PC-3 (cell line): ENCODE measurements at regions not wholly inside any gene's neighbourhood (a gene's known extent, or its start where the extent isn't known, plus 50 kb on each side); places are given as distances from the start of the nearest gene placed in this dataset.

Experiments
- ATAC-seq: fragments of 200-7000 bp; cut with Tn5 transposase; 2 replicates; pipeline ENCODE4 v1.9.1; 2020; ENCODE audit warnings: mild to moderate bottlenecking, moderate library complexity
- BruUV-seq: library from RNA; stranded (reverse); fragments of 400-500 nt; replicated peaks from 2 replicates; lab custom pipeline; 2021; lab: Mats Ljungman, UMichigan
- CTCF ChIA-PET: fragments of 300-600 bp; sonication (Branson Sonifier 250); formaldehyde crosslinking; loops from one replicate; lab custom pipeline; 2022; ENCODE audit warnings: antibody characterized with exemption; lab: Charles Lee
- POLR2A ChIA-PET: fragments of 300-600 bp; sonication (Branson Sonifier 250); formaldehyde crosslinking; loops from one replicate; lab custom pipeline; 2022; ENCODE audit warnings: antibody characterized with exemption; ENCODE audit not compliant: unreplicated experiment; lab: Charles Lee
- DNase-seq: peaks from one replicate; pipeline ENCODE4 v3.0.0-alpha.2; 2015
- H2AFZ ChIP-seq: fragments of 300-600 bp; sonication (generic); 2 replicates; pipeline ENCODE4 v1.6.0; 2016; ENCODE audit warnings: antibody characterized with exemption, low read length
- H3F3A ChIP-seq: fragments of 300-600 bp; sonication (generic); one replicate; pipeline ENCODE4 v1.6.0; 2017; ENCODE audit warnings: antibody characterized with exemption, low read length, control low read depth, mild to moderate bottlenecking; ENCODE audit not compliant: unreplicated experiment
- H3K27ac ChIP-seq: fragments of 300-600 bp; sonication (generic); 2 replicates; pipeline ENCODE4 v1.5.1; 2016; ENCODE audit warnings: mild to moderate bottlenecking, low read length
- H3K27me3 ChIP-seq: fragments of 300-600 bp; sonication (generic); 2 replicates; pipeline ENCODE4 v1.6.1; 2016; ENCODE audit warnings: low read length, mixed read lengths
- H3K36me3 ChIP-seq: fragments of 300-600 bp; sonication (generic); 2 replicates; pipeline ENCODE4 v1.6.1; 2016; ENCODE audit warnings: low read depth, mixed run types, low read length, mixed read lengths
- H3K4me1 ChIP-seq: fragments of 300-600 bp; sonication (generic); 2 replicates; pipeline ENCODE4 v1.5.1; 2016; ENCODE audit warnings: low read length; ENCODE audit not compliant: insufficient read depth
- H3K4me2 ChIP-seq: fragments of 300-600 bp; sonication (generic); 2 replicates; pipeline ENCODE4 v1.6.0; 2016; ENCODE audit warnings: low read length
- H3K4me3 ChIP-seq: fragments of 300-600 bp; sonication (generic); 2 replicates; pipeline ENCODE4 v1.5.1; 2016; ENCODE audit warnings: mild to moderate bottlenecking, low read length, mixed read lengths
- H3K79me2 ChIP-seq: fragments of 300-600 bp; sonication (generic); 2 replicates; pipeline ENCODE4 v1.6.1; 2017; ENCODE audit warnings: low read length, mixed read lengths
- H3K9ac ChIP-seq: fragments of 300-600 bp; sonication (generic); 2 replicates; pipeline ENCODE4 v1.6.0; 2016; ENCODE audit warnings: mild to moderate bottlenecking, low read length
- H3K9me2 ChIP-seq: fragments of 300-600 bp; sonication (generic); replicated peaks from 2 replicates; pipeline ENCODE4 v1.6.1; 2016; ENCODE audit warnings: mixed run types, low read length, mixed read lengths
- H3K9me3 ChIP-seq: fragments of 300-600 bp; sonication (generic); 2 replicates; pipeline ENCODE4 v1.6.1; 2016; ENCODE audit warnings: low read length, mixed read lengths
- H4K20me1 ChIP-seq: fragments of 300-600 bp; sonication (generic); 2 replicates; pipeline ENCODE4 v1.6.1; 2016; ENCODE audit warnings: low read length, mixed read lengths
- CTCF ChIP-seq: fragments of 300-600 bp; sonication (generic); conservative IDR thresholded peaks from 2 replicates; pipeline ENCODE4 v1.5.1; 2017; ENCODE audit warnings: antibody characterized with exemption, low read depth, mild to moderate bottlenecking, low read length
- EZH2 ChIP-seq: fragments of 300-600 bp; sonication (generic); IDR thresholded peaks from one replicate; pipeline ENCODE4 v1.6.1; 2017; ENCODE audit warnings: antibody characterized with exemption, mild to moderate bottlenecking, low read length; ENCODE audit not compliant: unreplicated experiment
- EZH2phosphoT487 ChIP-seq: fragments of 300-600 bp; sonication (generic); IDR thresholded peaks from 2 replicates; pipeline ENCODE4 v1.6.1; 2018; ENCODE audit warnings: mild to moderate bottlenecking, antibody characterized with exemption, low read length, borderline replicate concordance
- intact Hi-C: fragments of 100-400 bp; cut with micrococcal nuclease; formaldehyde crosslinking; loops from 2 replicates; pipeline ENCODE4 v1.9.0; 2023

- Histone ChIP-seq H3K4me2 (no peak overlapping the region), H2AFZ (no peak overlapping the region), H3K79me2 (no peaks in the 10 kb centered on the region), H3K9ac (no peak overlapping the region), H3K4me1 (no peaks in the 10 kb centered on the region), H3K36me3 (no peaks in the 10 kb centered on the region), H3F3A (no peaks in the 10 kb centered on the region), H4K20me1 (no peaks in the 10 kb centered on the region), H3K9me3 (peaks cover 4% of the 10 kb centered on the region; the same call in 1 of the 2 replicates), H3K27ac (no peak overlapping the region), H3K4me3 (no peak overlapping the region), H3K9me2 (no peaks in the 10 kb centered on the region), H3K27me3 (no peaks in the 10 kb centered on the region)
- intact Hi-C loops = no loop called here
- DNase-seq (no peak), ATAC-seq (no peak)
- no TSS peak for BruUV-seq
- POLR2A ChIA-PET = no interaction called here
- CTCF ChIA-PET = no interaction called here
- TF ChIP-seq EZH2phosphoT487 = no peak
- TF ChIP-seq CTCF = no peak
- no peak for TF ChIP-seq EZH2
Observed at GRCh38 chr7:145899938-145900337, 216.7 kb upstream of the CNTNAP2 start.

GRCh38 chr7:145893925-145894535, 222.6 kb upstream of the CNTNAP2 start:
- H2AFZ ChIP-seq = no peak overlapping the region
- no peak overlapping the region for H3K27ac ChIP-seq
- H3K4me2 ChIP-seq = no peak overlapping the region
- TF ChIP-seq EZH2 (no peak), CTCF (no peak), EZH2phosphoT487 (no peak)
- H3K9ac ChIP-seq = no peak overlapping the region
- H3K79me2 ChIP-seq = no peaks in the 10 kb centered on the region
- no TSS peak for BruUV-seq
- CTCF ChIA-PET = no interaction called here
- no peaks in the 10 kb centered on the region for H3K9me3 ChIP-seq
- H3K27me3 ChIP-seq = no peaks in the 10 kb centered on the region
- H3K9me2 ChIP-seq = no peaks in the 10 kb centered on the region
- DNase-seq (no peak), ATAC-seq (no peak)
- intact Hi-C loops = no loop called here
- no peaks in the 10 kb centered on the region for H3K36me3 ChIP-seq
- POLR2A ChIA-PET = no interaction called here
- H3K4me1 ChIP-seq = no peaks in the 10 kb centered on the region
- H4K20me1 ChIP-seq = no peaks in the 10 kb centered on the region
- no peaks in the 10 kb centered on the region for H3F3A ChIP-seq
- no peak overlapping the region for H3K4me3 ChIP-seq

GRCh38 chr7:145884716-145885514, 231.7 kb upstream of the CNTNAP2 start:
- no peaks in the 10 kb centered on the region for H3K36me3 ChIP-seq
- ChIA-PET POLR2A (no interaction called here), CTCF (no interaction called here)
- TF ChIP-seq CTCF = 0 out of 2 replicates have a peak, but pooled peaks have one; percentile 22
- no peak for TF ChIP-seq EZH2
- H3K4me3 ChIP-seq = no peak overlapping the region
- no peak overlapping the region for H3K4me2 ChIP-seq
- H2AFZ ChIP-seq = no peak overlapping the region
- no peaks in the 10 kb centered on the region for H3K9me3 ChIP-seq
- BruUV-seq = no TSS peak
- intact Hi-C loops = loop anchor here (1.0 kb wide), 1 partner anchor 205 kb away; no protein-coding TSS in a partner anchor
- H3K27ac ChIP-seq = no peak overlapping the region
- H3K9me2 ChIP-seq = no peaks in the 10 kb centered on the region
- no peaks in the 10 kb centered on the region for H3K27me3 ChIP-seq
- H3K79me2 ChIP-seq = no peaks in the 10 kb centered on the region
- no peaks in the 10 kb centered on the region for H4K20me1 ChIP-seq
- DNase-seq = no peak
- H3F3A ChIP-seq = no peaks in the 10 kb centered on the region
- ATAC-seq = no peak
- no peak overlapping the region for H3K9ac ChIP-seq
- H3K4me1 ChIP-seq = no peaks in the 10 kb centered on the region
